ENCODE measurements at regions not wholly inside any gene's neighbourhood (a gene's known extent, or its start where the extent isn't known, plus 50 kb on each side); places are given as distances from the start of the nearest gene placed in this dataset.
"Not testable (repeated sequence)": the region's sequence is repeated elsewhere in the genome, so short reads cannot be mapped to it uniquely, and the experiment has no call there.

DNA sequence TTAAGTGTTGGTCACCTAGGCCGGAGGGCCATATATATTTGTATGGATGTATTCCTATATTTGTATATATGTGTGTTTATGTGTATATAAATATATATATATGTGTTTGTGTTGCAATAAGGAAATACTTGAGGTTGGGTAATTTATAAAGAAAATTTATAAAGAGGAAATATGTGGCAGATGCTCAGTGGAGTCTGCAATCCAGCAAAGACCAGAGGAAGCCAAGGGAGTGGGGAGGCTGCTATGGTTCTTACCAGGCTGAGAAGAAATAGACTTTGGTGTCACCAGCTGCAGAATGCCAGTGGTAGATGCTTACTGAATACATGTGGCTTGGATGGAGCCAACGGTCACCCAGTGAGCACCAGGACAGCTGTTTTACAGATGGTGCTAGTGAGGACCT is 97.4 kb upstream of the ELOVL5 start:
- no peak for DNase-seq

- no peak for DNase-seq
Observed at GRCh38 chr6:53441761-53442160, 93.0 kb upstream of the ELOVL5 start.

GRCh38 chr6:53441035-53441493 is 92.3 kb upstream of the ELOVL5 start:
- no peak for DNase-seq

DNA sequence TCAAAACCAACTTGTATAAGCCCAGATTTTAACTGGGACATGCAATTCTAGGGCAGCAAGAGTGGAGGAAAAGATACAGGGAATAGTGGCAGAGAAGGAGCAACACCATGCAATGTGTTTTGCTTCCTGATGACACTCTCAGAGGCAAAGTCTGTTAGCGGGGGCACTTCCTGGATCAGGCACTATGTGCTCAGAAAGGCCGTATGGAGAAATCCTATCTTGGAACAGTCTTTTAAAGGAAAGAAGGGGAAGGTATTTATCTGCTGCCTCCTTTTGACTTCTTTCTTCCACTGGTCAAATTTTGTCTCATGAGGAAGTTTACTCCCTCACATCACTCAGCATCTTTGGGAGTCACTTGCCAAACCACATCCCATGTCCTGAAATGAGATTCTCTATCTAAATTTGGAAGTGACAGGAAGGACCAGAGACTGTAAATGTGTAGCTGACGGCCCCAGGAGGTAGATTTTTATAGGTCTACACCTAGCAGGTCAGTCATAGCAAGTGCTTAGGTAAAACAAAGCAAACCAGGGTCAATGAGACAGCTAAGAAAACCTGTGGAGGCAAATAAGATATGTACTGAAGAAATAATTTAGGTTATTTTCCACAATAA is 91.7 kb upstream of the ELOVL5 start:
- DNase-seq = no peak

- no peak for DNase-seq
Observed at GRCh38 chr6:53439556-53439955, 90.8 kb upstream of the ELOVL5 start.

DNA sequence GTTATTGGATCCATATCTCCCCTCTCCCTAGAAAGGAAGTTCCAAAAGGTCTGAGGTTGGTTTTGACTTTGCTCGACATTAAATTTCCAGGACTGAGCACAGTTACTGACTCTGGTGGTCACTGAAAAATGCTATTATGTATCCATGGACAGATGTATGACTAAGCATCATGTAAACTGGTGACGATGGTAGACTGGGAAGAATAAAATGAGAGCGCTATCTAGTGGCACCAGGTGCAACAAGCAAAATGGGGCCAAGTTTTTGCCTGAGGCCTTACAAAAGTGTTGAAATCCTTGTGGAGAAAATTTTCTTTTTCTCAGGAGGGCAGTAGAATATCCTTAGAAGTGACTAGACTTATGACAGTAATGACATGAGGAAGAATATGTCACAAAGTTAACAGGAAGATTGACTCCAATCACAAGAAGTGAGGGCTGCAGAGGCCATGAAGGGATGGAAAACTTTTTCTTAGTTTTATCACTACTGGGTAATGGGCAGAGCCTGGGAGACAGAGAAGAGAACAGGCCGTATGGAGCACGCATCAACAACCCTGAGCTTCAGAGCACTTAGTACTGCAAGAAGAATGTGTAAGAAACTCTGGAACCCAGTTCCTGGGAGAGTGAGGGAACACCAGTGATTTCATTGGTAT is 88.9 kb upstream of the ELOVL5 start:
- peak; percentile 65 for DNase-seq

- no peak for DNase-seq
Observed at GRCh38 chr6:53436526-53437303, 88.0 kb upstream of the ELOVL5 start.

DNA sequence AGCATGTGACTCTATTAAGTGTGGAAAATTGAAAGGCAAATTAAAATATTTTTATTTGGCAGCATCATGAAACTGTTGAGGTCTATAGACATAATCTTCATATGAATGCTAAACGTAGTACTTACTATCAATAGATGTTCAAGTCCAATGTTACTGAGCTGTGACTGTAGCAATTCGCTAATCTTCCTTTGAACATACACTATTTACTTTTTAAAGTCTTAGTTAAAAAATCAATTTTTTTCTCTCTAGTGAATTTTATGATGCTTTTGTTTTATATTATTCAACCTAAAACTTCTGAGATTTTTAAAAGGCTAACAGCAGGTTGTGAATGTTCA is 85.2 kb upstream of the ELOVL5 start:
- no peak for DNase-seq

DNA sequence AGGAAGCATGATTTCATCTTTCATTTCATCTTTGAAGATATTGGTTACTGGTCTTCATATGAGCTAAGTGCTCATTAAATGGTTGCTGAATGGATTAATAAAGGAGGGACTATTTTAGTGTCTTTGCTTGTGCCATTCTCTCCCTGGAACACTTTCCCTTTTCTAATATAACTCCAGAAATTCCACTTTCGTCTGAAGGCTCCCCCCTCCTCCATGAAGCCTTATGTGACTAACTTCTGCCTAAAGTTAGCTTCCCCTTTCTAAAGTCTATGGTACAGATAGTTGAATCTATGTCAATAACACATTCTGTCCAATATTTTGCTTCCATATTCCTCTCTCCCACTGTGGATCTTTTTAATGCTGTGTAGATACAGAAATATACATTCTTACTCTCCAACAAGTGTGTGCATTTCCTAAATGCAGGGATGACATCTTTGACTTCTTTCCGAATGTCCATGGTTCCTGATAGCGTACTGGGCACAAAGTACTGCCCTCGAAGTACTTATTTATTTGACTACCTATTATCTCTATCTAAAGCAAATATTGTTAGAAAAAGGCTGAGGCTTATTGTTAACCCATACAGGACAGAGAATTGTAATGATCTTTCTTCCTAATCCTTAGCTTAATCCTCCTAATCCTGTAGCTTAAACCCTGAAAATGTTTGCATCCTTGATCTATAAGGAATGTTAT is 84.7 kb upstream of the ELOVL5 start:
- no peak for DNase-seq

GRCh38 chr6:53432318-53433161 is 83.8 kb upstream of the ELOVL5 start:
- DNase-seq = peak; percentile 3

- DNase-seq = no peak
Observed at GRCh38 chr6:53431704-53432103, 83.0 kb upstream of the ELOVL5 start.

DNA sequence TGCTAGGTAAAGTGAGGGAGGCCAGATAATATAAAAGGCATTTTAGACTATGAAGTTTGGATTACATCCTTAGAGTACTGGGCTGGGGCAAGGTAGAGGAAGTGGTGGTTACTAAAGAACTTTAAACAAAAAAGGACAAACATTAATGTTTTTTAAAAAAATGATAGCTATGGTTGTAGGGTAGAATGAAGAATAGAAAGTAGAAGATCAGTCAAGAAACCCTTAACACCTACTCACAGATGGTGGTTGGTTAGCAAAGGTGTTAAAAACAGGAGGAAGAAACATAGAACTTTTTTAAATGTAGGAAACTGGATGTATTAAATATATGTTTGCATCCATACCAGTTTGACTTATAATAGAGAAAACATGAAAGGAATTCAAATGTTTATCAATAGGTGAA is 80.7 kb upstream of the ELOVL5 start:
- DNase-seq = no peak

- no peak for DNase-seq
Observed at GRCh38 chr6:53428886-53429285, 80.1 kb upstream of the ELOVL5 start.

- no peak for DNase-seq
Observed at GRCh38 chr6:53426667-53427270, 78.0 kb upstream of the ELOVL5 start.

- no peak for DNase-seq
Observed at GRCh38 chr6:53426117-53426516, 77.4 kb upstream of the ELOVL5 start.

GRCh38 chr6:53424976-53425718 is 76.4 kb upstream of the ELOVL5 start:
- DNase-seq = no peak

GRCh38 chr6:53424300-53424699 is 75.5 kb upstream of the ELOVL5 start:
- DNase-seq = no peak

- DNase-seq = not testable (repeated sequence)
Observed at GRCh38 chr6:53423560-53423959, 74.8 kb upstream of the ELOVL5 start.

DNA sequence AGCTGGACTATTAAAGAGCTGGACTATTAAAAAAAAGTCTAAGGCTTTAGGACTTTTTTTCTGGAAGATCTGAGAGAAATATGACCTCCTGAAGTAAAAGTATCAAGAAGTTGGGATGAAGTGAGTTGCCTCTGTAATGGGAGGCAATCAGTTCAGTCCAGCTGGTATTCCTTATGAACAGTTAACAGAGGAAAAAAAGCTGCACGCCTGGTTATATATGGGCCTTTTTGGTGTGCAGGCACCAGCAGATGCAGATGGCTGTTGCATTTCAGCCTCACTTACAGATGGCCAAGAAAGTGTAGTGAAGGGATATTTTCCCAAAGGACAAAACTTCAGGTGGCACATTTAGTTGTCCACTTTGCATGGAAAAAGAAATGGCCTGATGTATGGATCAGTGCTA is 70.3 kb upstream of the ELOVL5 start:
- no peak for DNase-seq

- DNase-seq = no peak
Observed at GRCh38 chr6:53418288-53418687, 69.5 kb upstream of the ELOVL5 start.

DNA sequence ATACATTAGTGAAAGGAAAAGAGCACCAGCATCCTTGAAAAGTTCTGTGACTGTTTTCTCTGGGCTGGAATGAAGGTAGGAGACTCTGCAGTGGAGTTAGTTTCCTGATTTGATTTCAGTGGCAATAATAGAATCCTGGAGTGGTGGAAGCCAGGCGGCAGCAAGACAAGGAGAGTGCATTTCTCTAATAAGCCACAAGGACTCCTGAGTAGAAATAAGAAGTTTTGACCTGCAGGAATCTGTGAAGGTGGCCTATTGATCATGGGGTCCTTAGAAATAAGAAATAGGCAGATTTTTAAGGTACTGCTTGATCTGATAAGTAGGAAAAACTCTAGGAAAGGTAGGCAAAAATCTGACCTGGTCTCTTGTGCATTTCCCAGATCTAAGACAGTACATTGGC is 68.4 kb upstream of the ELOVL5 start:
- no peak for DNase-seq

- DNase-seq = no peak
Observed at GRCh38 chr6:53413326-53413725, 64.6 kb upstream of the ELOVL5 start.
